NCI-H446 (cell line): ENCODE measurements at regions not wholly inside any gene's neighbourhood (a gene's known extent, or its start where the extent isn't known, plus 50 kb on each side); places are given as distances from the start of the nearest gene placed in this dataset.
"Not testable (repeated sequence)": the region's sequence is repeated elsewhere in the genome, so short reads cannot be mapped to it uniquely, and the experiment has no call there.

ENCODE experiments used
- DNase-seq, 2 experiments: peaks; one replicate each; lab custom pipeline; 2025; lab: John Stamatoyannopoulos, UW

- DNase-seq = no peak
Measured at GRCh38 chr3:152621967-152622810, 212.7 kb upstream of the P2RY1 start.

- DNase-seq = no peak
Measured at GRCh38 chr3:152622811-152623167, 212.1 kb upstream of the P2RY1 start.

DNA sequence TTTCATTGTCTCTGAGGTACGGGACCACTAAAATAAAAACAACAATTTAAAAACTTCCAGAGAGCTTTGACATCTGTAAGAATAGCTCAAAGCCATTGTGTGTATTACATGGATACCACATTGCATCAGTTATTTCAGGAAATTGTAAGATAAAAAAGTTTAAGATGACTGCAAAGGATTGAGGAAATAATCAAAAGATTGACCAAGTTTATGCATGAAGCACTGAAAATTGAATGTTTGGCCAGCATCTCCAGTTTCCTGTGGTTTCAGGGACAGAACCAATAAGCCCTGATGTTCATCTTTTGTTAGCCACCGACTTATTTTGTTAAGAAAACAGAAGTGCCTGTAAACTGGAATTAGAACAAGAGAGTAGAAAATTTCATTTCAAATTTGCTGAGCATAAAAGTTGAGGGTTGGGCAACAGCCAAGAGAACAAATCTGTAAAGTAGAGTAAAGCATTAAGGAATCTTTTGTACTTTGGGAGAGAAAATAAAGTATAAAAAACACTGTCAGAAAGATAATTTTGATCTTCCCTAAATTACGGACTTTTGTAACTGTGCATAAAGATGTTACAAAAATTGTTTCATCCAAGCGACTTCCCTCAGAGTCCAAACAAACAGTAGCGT is 211.5 kb upstream of the P2RY1 start:
- no peak for DNase-seq

- no peak for DNase-seq
Measured at GRCh38 chr3:152626226-152626625, 208.7 kb upstream of the P2RY1 start.

DNA sequence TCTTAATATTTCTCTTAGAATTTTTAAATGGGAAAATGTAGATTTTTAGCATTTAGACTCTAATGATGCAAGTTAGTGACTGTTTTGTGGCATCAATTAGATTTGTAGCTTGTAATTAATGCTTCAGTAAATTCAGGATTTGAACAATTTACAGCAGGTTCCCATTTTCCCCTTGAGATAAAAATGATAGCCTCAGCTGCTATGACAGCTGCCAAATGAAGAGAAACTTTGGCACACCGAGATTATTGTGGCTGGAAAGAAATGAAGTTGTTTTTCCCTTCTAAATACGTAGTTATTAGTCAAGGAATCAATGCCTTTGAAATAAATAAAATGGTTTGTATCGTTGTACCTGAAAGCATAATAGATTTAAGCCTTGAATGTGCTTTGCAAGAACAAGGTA is 206.4 kb upstream of the P2RY1 start:
- DNase-seq = no peak

- DNase-seq = no peak
Measured at GRCh38 chr3:152629363-152630122, 205.4 kb upstream of the P2RY1 start.

DNA sequence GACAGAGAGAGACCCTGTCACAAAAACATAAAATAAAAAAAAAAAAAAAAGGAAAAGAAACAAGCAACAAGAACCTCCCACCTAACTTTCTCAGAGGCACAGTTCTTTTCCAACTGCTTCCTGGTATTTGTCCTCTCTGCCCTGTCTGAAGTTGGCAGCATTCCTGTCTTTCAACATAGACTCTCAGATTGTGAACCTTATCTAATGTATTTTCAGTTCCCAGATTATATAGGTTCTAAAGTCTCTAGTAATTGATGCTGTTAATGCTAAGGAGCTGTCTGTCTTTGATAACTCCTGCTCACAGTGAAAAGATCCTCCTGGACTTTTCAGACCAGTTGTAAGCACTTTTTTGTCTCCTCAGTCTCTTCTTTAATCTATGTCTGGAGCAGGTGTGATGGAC is 199.5 kb upstream of the P2RY1 start:
- no peak for DNase-seq

DNA sequence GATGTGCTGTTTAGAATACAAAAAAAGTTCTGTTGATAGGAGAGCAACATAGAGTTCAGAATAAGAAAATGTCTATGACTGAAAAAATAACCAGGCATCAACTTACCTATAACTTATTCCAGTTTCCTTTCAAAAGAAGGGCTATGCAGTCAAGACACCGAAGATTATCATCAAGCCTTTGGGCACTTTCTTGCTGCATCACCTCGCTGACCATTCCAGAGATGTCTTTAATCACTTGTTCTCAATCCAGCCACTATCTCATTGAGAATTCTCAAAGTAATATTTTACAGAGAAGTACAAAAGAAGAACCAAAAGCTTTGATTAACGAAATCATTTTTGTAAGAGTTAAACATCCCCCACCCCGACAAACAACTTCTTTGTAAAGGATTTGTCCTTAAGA is 198.3 kb upstream of the P2RY1 start:
- no peak for DNase-seq

DNA sequence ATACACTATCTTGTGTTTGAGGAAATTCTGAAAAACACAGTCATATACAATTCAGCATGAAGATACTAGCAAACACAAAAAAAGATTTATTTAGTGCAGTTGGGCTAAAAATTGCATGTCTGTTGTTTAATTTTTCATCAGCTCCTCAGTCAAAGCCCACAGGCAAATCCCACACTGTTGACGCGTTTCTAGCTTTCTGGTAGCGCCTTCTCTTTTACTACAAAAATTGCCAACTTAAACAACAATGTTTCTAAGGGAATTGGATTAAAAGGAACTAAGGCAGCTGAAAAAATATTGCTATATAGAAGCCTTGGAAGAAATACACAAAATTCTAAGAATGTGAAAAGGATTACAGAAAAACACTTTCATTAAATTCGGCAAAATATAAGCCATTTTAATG is 196.7 kb upstream of the P2RY1 start:
- DNase-seq = no peak

DNA sequence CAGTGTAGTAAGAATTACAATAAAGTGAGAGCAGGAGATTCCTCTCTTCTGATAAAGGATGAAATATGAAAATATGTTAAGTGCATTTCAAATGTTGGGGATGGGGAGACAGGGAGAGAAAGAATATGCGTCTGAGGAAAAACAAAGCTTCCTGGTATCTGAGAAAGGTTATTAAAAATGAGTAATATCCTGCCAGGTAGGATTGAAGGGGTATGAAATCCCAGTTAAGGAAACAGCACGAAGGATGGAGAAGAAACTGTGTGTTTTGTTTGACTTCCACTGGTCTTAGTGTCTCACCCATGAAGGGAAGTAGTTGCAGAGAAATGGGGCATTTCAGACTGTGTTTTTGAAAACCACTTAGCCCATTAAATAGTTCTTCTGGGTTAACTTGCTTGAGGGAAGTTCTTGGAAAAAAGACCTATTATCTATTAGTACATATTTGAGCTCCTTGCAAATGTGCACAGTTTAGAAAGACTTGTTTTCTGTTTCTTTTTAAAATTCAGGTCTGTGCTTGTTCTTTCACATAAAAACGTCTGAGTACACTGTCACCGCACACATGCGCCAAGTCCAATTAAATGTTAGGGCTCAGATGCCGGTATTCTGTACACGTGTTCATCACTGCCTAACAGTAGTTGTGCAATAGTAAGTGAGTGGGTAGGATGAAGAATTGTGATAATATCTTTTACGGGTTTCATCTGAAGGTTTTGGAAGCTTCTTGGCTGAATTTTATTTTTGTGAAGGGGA is 196.1 kb upstream of the P2RY1 start:
- no peak for DNase-seq

GRCh38 chr3:152641198-152641597 is 193.7 kb upstream of the P2RY1 start:
- DNase-seq = no peak

- DNase-seq = no peak
Measured at GRCh38 chr3:152642658-152643057, 192.3 kb upstream of the P2RY1 start.

- DNase-seq = no peak
Measured at GRCh38 chr3:152644478-152644877, 190.5 kb upstream of the P2RY1 start.

- DNase-seq = no peak
Measured at GRCh38 chr3:152646004-152646403, 188.9 kb upstream of the P2RY1 start.

- DNase-seq = no peak
Measured at GRCh38 chr3:152650177-152650576, 184.8 kb upstream of the P2RY1 start.

GRCh38 chr3:152650923-152651322 is 184.0 kb upstream of the P2RY1 start:
- not testable (repeated sequence) for DNase-seq

DNA sequence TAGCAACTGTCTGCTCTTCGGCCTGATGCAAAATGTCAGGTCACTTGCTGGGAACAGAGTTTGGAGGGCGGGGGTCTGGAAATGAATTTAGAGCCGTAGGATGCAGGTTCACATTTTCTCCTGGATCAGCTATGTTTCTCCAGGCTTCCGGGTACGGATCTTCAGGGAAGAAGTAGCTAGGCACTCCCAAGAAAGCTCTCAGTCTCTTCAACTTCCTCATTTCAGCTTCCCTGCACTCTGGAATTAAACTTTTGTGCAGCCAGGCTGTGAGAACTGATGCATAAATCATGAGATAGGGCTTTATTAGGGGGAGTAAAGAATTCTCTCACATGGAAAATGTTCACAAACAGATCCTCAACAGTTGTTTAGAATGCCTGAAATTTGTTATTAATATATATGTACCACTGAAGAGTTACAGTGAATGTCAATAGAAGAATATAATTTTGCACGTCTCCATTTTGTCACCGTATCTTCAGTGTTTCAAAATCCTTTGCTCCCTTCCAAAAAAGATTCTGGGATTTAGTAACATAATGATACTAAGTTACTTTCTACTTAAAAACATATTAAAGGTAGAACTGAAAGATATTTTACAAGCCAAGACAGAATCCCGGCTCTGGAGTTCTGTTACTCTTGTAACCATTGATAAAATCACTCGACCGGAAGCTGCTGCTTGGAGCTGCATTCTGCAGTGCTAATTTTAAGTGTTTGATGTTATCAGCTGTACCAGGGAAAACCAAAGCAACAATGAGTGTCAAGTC is 178.5 kb upstream of the P2RY1 start:
- DNase-seq = no peak

- DNase-seq = no peak
Measured at GRCh38 chr3:152656972-152657355, 178.0 kb upstream of the P2RY1 start.

DNA sequence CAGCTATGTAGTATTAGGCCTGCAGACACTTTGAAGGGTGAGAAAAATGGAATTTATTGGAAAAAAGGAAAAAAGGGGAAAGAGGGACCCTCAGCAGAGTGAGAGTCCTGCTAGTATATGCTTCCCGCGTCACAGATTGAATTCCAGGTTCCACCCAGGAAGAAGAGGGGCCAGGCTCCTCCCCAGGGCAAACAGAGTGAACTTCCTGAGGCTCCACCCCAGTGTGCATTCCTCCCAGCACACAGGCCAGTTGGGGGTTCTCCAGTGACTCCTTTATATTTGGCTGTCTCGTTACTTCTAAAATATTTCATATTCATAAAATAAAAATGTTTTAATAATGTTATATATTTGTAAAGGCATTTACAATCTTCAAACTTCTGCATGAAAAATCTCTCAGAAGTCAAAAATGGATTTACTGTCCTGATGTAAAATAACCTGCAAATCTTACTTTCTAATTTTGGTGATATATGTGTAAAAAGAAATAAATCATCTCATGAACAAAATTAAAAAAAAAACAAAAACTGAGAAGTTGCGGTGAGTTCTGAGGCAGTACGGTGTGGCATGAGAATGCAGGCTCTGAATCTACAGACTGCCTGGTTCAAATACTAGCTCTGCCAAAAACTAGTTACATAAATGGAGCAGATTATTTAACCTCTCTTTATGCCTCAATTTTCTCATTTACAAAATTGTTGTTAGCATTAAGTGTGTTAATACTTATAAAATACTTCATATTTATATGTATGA is 175.8 kb upstream of the P2RY1 start:
- DNase-seq = no peak

DNA sequence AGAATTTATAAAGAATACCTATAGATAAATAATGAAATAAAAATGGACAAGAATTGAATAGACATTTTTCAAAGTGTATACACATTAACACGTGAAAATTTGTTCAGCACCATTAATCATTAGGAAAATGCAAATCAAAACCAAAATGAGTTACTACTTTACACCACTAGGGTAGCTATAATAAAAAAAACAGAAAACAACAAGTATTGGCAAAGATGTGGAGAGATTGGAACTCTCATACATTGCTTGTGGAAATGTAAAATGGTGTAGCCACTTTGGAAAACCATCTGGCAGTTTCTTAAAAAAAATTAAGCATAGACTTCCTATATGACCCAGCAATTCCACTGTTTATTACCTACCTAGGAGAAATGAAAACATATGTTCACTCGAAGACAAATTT is 172.8 kb upstream of the P2RY1 start:
- no peak for DNase-seq

DNA sequence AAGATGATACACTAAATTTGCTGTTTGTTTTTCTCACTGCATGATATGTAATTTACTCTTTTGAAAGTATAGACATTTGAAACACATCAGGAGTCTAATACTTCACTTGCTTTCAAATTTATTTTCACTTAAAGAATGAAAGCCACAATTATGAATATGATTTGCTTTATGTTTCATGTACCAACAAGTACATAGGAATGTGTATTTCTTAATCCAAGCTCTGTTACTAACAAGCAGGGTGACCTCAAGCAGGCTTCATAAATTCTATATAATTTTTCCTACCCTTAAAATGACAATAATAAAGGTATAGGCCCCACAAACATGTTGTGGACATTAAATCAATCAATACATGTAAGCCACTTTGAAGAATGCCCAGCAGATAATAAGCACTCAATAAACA is 170.2 kb upstream of the P2RY1 start:
- no peak for DNase-seq
